ENCODE measurements at regions not wholly inside any gene's neighbourhood (a gene's known extent, or its start where the extent isn't known, plus 50 kb on each side); places are given as distances from the start of the nearest gene placed in this dataset.

DNA sequence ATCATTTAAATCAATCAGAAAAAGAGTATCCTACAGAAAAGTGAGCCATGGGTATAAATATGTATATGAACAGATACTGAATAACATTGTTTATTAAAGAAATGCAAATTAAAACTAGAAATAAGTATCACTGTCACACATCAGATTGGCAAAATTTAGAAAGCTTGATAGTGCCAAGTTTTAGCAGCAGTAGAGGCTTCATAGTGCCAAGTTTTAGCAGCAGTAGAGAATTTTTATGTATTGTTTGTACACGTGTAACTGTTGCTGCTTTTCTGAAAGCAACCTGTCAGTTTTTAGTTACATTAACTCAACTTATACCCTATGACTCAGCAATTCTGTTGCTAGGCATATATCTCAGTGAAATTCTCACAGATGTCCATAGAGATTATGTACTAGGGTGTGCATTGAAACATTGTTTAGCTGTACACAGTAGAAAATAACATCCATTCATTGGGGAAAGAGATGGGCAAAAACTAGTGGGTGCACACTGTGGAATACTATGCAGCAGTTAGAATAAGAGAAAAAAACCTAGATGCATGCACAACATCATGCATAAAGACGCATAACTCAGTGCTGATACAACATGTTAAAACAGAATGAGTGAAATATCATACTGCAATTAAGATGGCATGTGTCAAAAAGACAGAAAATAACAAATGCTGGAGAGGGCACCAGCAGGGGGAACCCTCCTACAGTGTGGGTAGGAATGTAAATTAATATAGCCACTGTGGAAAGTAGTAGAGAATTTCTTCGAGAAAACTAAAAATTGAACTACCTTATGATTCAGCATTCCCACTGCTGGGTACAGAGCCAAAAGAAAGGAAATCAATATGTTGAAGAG lies 294.5 kb upstream of the NT5C1B start:
- TF ChIP-seq POLR2A (IDR thresholded peaks at IDR 0.05), result no peak
- TF ChIP-seq, protein P1, sequence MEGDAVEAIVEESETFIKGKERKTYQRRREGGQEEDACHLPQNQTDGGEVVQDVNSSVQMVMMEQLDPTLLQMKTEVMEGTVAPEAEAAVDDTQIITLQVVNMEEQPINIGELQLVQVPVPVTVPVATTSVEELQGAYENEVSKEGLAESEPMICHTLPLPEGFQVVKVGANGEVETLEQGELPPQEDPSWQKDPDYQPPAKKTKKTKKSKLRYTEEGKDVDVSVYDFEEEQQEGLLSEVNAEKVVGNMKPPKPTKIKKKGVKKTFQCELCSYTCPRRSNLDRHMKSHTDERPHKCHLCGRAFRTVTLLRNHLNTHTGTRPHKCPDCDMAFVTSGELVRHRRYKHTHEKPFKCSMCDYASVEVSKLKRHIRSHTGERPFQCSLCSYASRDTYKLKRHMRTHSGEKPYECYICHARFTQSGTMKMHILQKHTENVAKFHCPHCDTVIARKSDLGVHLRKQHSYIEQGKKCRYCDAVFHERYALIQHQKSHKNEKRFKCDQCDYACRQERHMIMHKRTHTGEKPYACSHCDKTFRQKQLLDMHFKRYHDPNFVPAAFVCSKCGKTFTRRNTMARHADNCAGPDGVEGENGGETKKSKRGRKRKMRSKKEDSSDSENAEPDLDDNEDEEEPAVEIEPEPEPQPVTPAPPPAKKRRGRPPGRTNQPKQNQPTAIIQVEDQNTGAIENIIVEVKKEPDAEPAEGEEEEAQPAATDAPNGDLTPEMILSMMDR (IDR thresholded peaks at IDR 0.05), result peak in 3 of 4 experiments; percentile 23 to 42 (median 26)
- no peak for TF ChIP-seq POLR2AphosphoS5 (IDR thresholded peaks at IDR 0.05)

Measured in gastroesophageal sphincter (tissue), 3 donors.